Ishikawa (cell line): ENCODE measurements at regions not wholly inside any gene's neighbourhood (a gene's known extent, or its start where the extent isn't known, plus 50 kb on each side); places are given as distances from the start of the nearest gene placed in this dataset.

Source experiments
- CEBPB ChIP-seq: IDR thresholded peaks from 2 replicates; pipeline ENCODE4 v1.6.1; 2012
- CREB1 ChIP-seq: IDR thresholded peaks from 2 replicates; pipeline ENCODE4 v1.6.1; 2012; ENCODE audit warnings: low read depth
- EGR1 ChIP-seq: IDR thresholded peaks from 2 replicates; pipeline ENCODE4 v1.6.1; 2012
- EP300 ChIP-seq: IDR thresholded peaks from 2 replicates; pipeline ENCODE4 v1.6.1; 2012; ENCODE audit warnings: borderline replicate concordance
- FOXM1 ChIP-seq: IDR thresholded peaks from 2 replicates; pipeline ENCODE4 v1.6.1; 2012; ENCODE audit warnings: low read depth, borderline replicate concordance
- MAX ChIP-seq: IDR thresholded peaks from 2 replicates; pipeline ENCODE4 v1.6.1; 2012
- REST ChIP-seq: IDR thresholded peaks from 2 replicates; pipeline ENCODE4 v1.6.1; 2012; ENCODE audit warnings: low read depth, mild to moderate bottlenecking
- TAF1 ChIP-seq: IDR thresholded peaks from 2 replicates; pipeline ENCODE4 v1.6.1; 2012; ENCODE audit warnings: low read depth, mild to moderate bottlenecking
- TEAD4 ChIP-seq: IDR thresholded peaks from 2 replicates; pipeline ENCODE4 v1.6.1; 2012
- YY1 ChIP-seq: IDR thresholded peaks from 2 replicates; pipeline ENCODE4 v1.6.1; 2012; ENCODE audit warnings: low read depth

DNA sequence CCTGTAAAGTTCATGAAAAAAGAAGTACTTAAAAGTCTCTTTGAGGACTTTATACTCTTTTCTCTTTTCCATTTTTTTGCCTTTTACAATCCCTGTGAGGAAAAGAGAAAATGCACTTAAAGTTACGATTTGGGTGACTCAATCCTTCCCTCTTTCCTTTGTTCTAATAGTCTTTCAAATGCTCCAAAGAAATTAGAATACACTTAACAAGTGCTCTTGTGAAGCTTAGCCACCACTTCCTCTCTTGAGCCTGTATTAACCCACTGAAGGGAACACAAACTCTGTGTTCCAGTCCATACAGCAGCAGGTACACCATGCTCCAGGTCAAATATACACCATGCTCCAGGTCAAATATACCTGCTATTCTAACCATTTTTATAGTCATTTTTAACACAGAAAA, 581.1 kb upstream of the MGAT4C start:
- TF ChIP-seq YY1 (no peak), MAX (no peak), EP300 (no peak), TEAD4 (no peak), EGR1 (no peak), CEBPB (no peak), TAF1 (no peak), CREB1 (no peak), FOXM1 (no peak), REST (no peak)
